ENCODE measurements at regions not wholly inside any gene's neighbourhood (a gene's known extent, or its start where the extent isn't known, plus 50 kb on each side); places are given as distances from the start of the nearest gene placed in this dataset.

GRCh38 chr20:52476074-52476750 lies 284.6 kb upstream of the ZFP64 start:
- TF ChIP-seq TFAP4 (IDR thresholded peaks at IDR 0.05; ENCODE audit: borderline replicate concordance, low read depth) (no peak), GMEB1 (CRISPR knock-in tag; IDR thresholded peaks at IDR 0.05; ENCODE audit: borderline replicate concordance) (no peak), ATF7 (IDR thresholded peaks at IDR 0.05) (no peak), ATF7 (CRISPR knock-in tag; IDR thresholded peaks at IDR 0.05) (no peak), CTCF (CRISPR knock-in tag; IDR thresholded peaks at IDR 0.05) (no peak), LRRFIP1 (CRISPR knock-in tag; conservative IDR thresholded peaks at IDR 0.05) (no peak), ZNF501 (CRISPR knock-in tag; IDR thresholded peaks at IDR 0.05) (no peak)
